Endodermal cell (in vitro differentiated cells): ENCODE measurements at regions not wholly inside any gene's neighbourhood (a gene's known extent, or its start where the extent isn't known, plus 50 kb on each side); places are given as distances from the start of the nearest gene placed in this dataset.

Experiments
- DNase-seq: peaks from one replicate; pipeline ENCODE4 v3.0.0-alpha.2; 2017
- H3K27ac ChIP-seq: 2 replicates; pipeline ENCODE4 v1.5.1; 2013; ENCODE audit warnings: mild to moderate bottlenecking, low read depth, low read length, moderate library complexity
- H3K27me3 ChIP-seq: 2 replicates; pipeline ENCODE4 v1.6.1; 2013; ENCODE audit warnings: mild to moderate bottlenecking, low read length, moderate library complexity; ENCODE audit not compliant: insufficient read depth, control insufficient read depth, poor library complexity, severe bottlenecking
- H3K36me3 ChIP-seq: 2 replicates; pipeline ENCODE4 v1.7.0; 2013; ENCODE audit warnings: mild to moderate bottlenecking, low read length, moderate library complexity; ENCODE audit not compliant: control insufficient read depth, insufficient read depth
- H3K4me1 ChIP-seq: one replicate; pipeline ENCODE4 v1.7.0; 2013; ENCODE audit warnings: low read length; ENCODE audit not compliant: control insufficient read depth, insufficient read depth
- H3K4me3 ChIP-seq: 2 replicates; pipeline ENCODE4 v1.5.1; 2013; ENCODE audit warnings: mild to moderate bottlenecking, low read length, moderate library complexity
- H3K9ac ChIP-seq: 2 replicates; pipeline ENCODE4 v1.6.1; 2013; ENCODE audit warnings: mild to moderate bottlenecking, low read length, moderate library complexity; ENCODE audit not compliant: poor library complexity, severe bottlenecking; ENCODE audit errors: extremely low read depth
- H3K9me3 ChIP-seq: 2 replicates; pipeline ENCODE4 v1.6.1; 2013; ENCODE audit warnings: mild to moderate bottlenecking, low read length, moderate library complexity; ENCODE audit not compliant: control insufficient read depth
- H3K27ac Mint-ChIP-seq: 2 replicates; pipeline ENCODE4 v1.8.0; 2020; ENCODE audit warnings: mixed read lengths
- H3K27me3 Mint-ChIP-seq: 2 replicates; pipeline ENCODE4 v1.8.0; 2021; ENCODE audit warnings: mild to moderate bottlenecking, mixed read lengths; ENCODE audit not compliant: insufficient read depth
- H3K36me3 Mint-ChIP-seq: 2 replicates; pipeline ENCODE4 v1.8.0; 2020; ENCODE audit warnings: low read depth, mixed read lengths
- H3K4me1 Mint-ChIP-seq: 2 replicates; pipeline ENCODE4 v1.8.0; 2020; ENCODE audit warnings: mixed read lengths
- H3K4me3 Mint-ChIP-seq: 2 replicates; pipeline ENCODE4 v1.8.0; 2020; ENCODE audit warnings: mild to moderate bottlenecking, moderate library complexity, mixed read lengths
- H3K9me3 Mint-ChIP-seq: 2 replicates; pipeline ENCODE4 v1.8.0; 2020; ENCODE audit warnings: mild to moderate bottlenecking, mixed read lengths
- CTCF ChIP-seq: fragments of 200-600 bp; sonication (generic); conservative IDR thresholded peaks from 2 replicates; pipeline ENCODE4 v1.5.0; 2021; ENCODE audit warnings: antibody characterized with exemption, mild to moderate bottlenecking
- WGBS, 2 experiments: methylation state at CpG; one replicate each; pipeline versions ENCODE4 v1.1.5 to v1.1.7; 2013; ENCODE audit warnings: missing lambda C conversion rate in 2 of 2, mixed read lengths in 1 of 2; ENCODE audit not compliant: insufficient coverage in 1 of 2, insufficient read length in 1 of 2; 5-methylcytosine and 5-hydroxymethylcytosine counted together

DNA sequence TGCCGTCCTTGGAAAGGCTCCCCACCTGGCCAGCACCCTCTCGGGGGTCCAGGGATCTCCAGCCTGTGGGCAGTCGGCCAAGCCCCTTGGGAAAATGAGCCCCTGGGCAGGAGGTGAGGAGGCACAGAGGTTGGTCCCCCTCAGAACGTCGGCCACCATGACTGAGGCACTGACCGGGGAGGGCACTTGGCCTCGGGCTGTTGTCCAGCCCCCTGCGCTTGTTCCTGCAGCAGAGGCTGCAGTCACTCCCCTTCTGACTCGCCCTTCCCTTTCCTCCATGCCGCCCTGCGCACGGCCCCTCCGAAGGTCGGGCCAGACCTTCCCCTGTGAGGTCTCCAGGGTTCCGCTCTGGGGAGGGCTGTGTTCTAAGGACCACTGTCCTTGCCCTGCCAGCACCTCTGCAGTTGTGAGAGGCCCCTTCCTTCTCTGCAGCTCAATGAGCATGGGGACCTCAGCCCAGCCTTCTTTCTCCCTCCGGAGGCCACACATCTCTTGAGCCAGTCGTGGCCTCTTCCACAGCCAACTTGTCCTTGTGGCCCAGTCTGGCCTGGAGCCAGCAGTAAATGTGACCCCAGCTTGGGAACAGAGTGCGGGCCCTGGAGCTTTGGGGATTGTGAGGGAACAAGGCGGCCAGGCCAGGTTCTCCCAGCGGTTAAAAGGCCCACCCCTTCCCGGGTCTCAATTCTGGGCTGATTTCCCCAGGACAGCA is 195.5 kb downstream of the DLL1 start:
- Mint-ChIP-seq H3K9me3 (peaks cover 2% of the 10 kb centered on the region), H3K36me3 (no peaks in the 10 kb centered on the region), H3K4me3 (no peak overlapping the region), H3K27ac (no peak overlapping the region), H3K27me3 (no peaks in the 10 kb centered on the region), H3K4me1 (peaks cover 3% of the 10 kb centered on the region)
- no peak for TF ChIP-seq CTCF
- no peak overlapping the region for H3K9ac ChIP-seq
- WGBS, 2 experiments: 91 to 92% methylated on average over 8 to 21 of the region's 21 CpGs
- H3K27ac ChIP-seq: no peak overlapping the region
- no peaks in the 10 kb centered on the region for H3K4me1 ChIP-seq
- no peaks in the 10 kb centered on the region for H3K36me3 ChIP-seq
- H3K4me3 ChIP-seq: no peak overlapping the region
- no peaks in the 10 kb centered on the region for H3K27me3 ChIP-seq
- no peaks in the 10 kb centered on the region for H3K9me3 ChIP-seq
- peak; percentile 33 for DNase-seq

DNA sequence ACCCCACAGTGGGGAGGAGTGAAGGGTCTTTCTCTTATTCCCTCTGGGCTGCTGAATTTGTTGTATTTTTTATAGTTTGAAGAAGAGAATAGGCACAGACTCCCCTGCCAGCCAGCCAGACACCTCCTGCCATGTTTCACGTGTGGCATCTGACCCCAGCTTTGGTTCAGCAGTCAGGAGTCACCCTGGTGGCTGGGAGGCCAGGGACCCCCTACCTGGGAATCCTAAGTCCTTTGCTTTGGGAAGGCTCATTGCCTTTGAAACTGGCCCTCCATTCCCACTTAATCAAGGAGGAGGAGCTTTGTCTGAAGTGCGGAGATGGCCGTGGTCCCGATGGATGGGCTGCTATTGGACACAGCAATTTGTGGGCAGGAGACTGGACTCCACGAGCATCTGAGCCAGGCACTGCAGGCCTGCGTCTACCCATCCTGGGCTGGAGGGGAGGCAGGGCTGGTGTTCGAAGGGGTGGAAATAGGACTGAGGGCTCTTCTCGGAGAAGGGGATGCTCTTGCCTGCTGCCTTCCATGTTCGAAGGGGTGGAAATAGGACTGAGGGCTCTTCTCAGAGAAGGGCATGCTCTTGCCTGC is 196.1 kb downstream of the DLL1 start:
- peak; percentile 13 for DNase-seq
- H3K4me3 ChIP-seq: no peak overlapping the region
- no peaks in the 10 kb centered on the region for H3K4me1 ChIP-seq
- H3K9me3 Mint-ChIP-seq: no peaks in the 10 kb centered on the region
- H3K27ac ChIP-seq: no peak overlapping the region
- H3K4me1 Mint-ChIP-seq: peaks cover 3% of the 10 kb centered on the region
- no peak overlapping the region for H3K4me3 Mint-ChIP-seq
- H3K36me3 ChIP-seq: no peaks in the 10 kb centered on the region
- H3K9ac ChIP-seq: no peak overlapping the region
- H3K27me3 ChIP-seq: no peaks in the 10 kb centered on the region
- 89 to 90% methylated on average over 7 to 9 of the region's 9 CpGs for WGBS, 2 experiments
- no peak for TF ChIP-seq CTCF
- H3K27me3 Mint-ChIP-seq: no peaks in the 10 kb centered on the region
- H3K27ac Mint-ChIP-seq: no peak overlapping the region
- H3K36me3 Mint-ChIP-seq: no peaks in the 10 kb centered on the region
- no peaks in the 10 kb centered on the region for H3K9me3 ChIP-seq

DNA sequence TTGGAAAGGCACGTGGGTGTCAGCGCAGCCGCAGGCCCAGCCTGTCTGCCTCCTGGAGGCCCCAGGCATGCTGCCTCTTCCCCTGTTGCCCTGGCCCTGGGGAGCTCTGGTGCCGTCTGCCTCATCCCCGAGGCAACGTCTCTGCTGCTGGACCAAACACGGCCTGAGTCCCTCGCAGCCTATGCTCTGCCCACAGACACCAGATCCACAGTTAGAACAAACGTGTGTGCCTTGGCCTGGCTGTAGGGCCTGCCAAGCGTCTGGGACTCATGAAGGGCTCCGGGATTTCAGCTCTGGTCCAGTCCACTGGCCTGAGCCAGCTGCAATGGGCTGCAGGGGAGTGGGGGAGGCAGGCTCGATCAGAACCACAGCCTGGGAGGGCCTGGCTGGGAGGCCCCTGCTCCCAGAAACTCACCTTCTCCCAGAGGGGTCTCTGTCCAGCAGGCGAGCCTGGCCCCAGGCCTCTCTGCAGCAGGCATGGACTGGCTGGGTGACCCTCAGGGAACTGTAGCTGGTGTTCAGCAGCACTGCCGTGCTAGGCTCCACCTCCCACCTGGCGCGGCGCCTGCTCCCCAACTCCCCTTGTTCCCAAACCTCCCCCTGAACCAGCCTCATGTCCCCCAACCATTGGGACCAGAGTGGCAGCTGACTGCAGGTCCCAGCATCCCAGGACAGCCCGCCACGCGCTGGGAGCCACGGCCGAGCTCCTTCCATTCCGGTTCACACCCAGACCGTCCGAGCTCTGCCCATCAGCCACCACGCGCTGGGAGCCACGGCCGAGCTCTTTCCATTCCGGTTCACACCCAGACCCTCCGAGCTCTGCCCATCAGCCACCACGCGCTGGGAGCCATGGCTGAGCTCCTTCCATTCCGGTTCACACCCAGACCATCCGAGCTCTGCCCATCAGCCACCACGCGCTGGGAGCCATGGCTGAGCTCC is 197.0 kb downstream of the DLL1 start:
- Histone ChIP-seq H3K4me3 (no peak overlapping the region), H3K4me1 (no peaks in the 10 kb centered on the region), H3K27me3 (no peaks in the 10 kb centered on the region), H3K9ac (no peak overlapping the region), H3K9me3 (no peaks in the 10 kb centered on the region), H3K27ac (no peak overlapping the region), H3K36me3 (no peaks in the 10 kb centered on the region)
- Mint-ChIP-seq H3K27ac (no peak overlapping the region), H3K4me1 (peaks cover 3% of the 10 kb centered on the region), H3K4me3 (no peak overlapping the region), H3K27me3 (no peaks in the 10 kb centered on the region), H3K36me3 (no peaks in the 10 kb centered on the region), H3K9me3 (no peaks in the 10 kb centered on the region)
- peak; percentile 33 for DNase-seq
- 89 to 93% methylated on average over 24 to 37 of the region's 37 CpGs for WGBS, 2 experiments
- no peak for TF ChIP-seq CTCF
